ENCODE measurements at regions not wholly inside any gene's neighbourhood (a gene's known extent, or its start where the extent isn't known, plus 50 kb on each side); places are given as distances from the start of the nearest gene placed in this dataset.

DNA sequence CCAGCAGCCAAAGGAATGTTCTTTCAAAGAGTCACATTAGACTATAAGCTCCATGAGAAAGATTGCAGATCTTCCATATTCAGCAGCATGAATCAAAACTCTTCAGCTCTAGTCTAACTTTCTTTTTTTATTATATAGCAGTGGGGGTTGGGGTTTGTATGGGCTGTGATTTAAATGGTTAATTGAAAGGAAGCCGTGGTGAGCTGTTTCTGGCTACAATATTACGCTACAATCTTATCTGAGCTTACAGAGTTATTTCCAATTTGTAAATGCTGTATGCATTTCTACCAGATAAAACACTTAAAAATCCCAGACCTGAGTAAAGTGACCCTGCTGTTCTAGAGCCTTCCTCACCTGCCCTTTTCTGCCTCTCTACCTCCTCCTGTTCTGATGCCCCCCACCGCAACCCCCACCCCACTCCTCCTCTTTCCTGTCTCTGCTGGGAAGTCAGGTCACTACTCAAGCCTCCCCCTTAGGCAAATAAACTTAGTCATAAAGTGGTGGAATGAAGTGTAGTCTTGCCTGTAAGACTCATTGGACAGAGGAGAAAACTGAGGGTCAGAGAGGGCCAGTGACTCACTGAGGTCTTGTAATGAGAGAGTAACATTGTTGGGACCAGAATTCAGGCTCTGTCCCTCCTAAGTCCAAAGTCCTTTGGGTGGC, 1089.5 kb downstream of the BCL11B start:
- DNase-seq, result no peak

DNA sequence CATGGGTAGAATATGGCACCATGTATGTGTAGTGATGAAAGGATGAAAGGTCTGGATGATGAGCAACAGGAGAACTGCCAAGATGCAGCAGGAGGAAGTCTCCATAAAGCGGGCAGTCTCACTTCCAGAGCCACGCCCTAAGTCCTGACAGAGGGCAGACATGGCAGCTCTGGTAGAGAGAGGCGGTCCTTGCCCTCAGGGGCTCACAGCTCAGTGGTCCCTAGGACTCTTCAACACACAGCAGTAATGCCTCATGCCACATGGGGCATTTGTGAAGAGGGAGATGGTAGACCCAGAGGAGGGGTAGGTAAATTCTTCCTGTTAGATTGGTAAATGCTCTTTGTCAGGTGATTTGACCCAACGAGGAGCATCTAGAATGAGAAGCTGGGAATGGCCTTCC, 1088.4 kb downstream of the BCL11B start:
- no peak for DNase-seq

DNA sequence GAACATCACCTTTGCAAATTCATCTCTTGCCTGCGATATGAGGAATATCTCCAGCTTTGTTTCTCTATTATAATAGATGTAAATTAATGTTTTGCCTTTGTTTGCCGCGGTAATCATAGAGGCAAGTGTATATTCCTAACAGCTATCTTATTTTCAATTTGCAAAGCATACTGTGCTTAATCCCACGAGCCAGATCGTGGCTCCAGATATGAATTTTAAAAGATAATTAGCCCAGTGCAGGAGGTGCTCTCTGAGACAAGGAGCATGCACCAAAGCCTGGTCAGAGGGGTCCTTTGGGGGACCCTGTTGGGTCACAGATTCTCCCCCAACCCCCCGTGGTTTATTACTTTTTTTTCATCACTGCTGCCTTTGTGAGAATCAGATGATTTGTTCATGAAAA, 1087.5 kb downstream of the BCL11B start:
- no peak for DNase-seq

DNA sequence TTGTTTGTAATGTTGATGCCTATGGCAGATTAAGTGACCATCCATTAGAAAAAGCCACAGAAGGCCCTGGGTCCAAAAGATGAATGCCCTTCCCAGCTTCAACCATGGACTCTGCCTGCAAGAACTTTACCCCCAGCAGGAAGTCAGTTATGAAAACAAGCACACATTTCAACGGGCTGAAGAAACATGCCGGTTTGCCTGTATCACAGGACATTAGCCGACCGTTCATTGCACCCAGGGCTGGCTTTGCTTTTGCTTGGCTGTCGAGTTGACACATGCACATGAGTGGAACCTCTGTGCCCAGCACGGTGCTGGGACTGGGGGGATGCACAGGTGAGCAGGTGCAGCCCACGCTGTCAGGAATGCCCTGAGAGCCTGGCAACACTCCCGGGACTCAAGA, 1087.0 kb downstream of the BCL11B start:
- no peak for DNase-seq

- DNase-seq, result no peak
Measured at GRCh38 chr14:98186140-98186539, 1085.9 kb downstream of the BCL11B start.

- no peak for DNase-seq
Measured at GRCh38 chr14:98187281-98187680, 1084.7 kb downstream of the BCL11B start.

DNA sequence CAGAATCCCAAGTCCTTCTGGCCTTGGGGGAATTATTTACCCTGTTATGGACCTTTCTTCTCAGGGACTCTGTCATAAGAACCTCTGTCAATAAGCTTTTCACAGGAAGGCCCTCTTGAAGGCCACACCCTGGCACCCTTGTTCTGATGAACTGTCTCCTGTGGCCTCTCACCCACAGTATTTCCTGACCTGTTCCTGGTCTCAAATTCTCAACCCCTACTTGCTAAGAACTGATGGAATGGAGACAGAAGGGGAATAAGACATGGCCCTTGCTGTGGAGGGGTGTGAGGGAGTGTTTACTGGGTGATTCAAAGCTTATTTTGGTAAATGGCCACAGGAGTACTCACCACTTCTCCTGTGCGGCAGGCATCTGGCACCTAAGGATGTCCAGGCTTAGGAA, 1082.9 kb downstream of the BCL11B start:
- DNase-seq, result peak; percentile 45

- no peak for DNase-seq
Measured at GRCh38 chr14:98189511-98189910, 1082.5 kb downstream of the BCL11B start.

DNA sequence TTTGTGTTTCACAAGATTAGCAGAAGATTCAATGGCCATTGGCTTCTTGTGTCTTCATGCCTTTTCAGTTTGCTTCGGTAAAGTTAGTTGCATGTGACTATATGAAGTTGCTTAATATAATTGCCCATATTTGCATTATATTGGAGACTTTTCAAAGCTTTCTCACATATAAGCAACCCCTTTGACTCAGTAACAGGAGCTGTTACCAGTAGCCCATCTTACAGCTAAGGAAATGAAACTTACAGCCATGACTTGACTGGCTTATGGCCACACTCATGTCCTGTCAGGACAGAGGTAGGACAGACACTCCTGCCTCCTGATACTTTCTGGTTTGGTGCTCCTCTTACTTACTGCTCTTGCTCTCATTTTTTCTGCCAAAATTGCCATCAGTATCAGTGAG, 1082.1 kb downstream of the BCL11B start:
- DNase-seq, result no peak

GRCh38 chr14:98192946-98193345, 1079.1 kb downstream of the BCL11B start:
- DNase-seq, result no peak

- DNase-seq, result no peak
Measured at GRCh38 chr14:98194821-98195220, 1077.2 kb downstream of the BCL11B start.

GRCh38 chr14:98195256-98195655, 1076.7 kb downstream of the BCL11B start:
- DNase-seq, result no peak

DNA sequence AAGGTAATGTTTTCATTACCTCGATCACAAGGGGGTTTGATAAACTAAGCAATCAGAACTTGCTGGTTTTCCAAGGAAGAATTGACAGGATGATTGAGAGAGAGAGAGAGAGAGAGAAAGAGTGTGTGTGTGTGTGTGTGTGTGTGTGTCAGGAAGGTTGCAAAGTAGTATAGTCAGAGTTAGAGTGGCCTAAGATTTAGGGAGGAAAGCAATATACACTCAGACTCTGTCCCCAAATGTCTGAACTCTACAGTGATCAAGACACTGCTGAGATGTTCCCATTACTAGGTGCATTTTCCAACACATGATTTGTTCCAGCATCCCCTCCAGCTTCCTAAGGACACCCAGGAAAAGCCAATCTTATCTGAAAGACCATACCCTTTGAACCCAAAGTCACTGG, 1074.1 kb downstream of the BCL11B start:
- no peak for DNase-seq

DNA sequence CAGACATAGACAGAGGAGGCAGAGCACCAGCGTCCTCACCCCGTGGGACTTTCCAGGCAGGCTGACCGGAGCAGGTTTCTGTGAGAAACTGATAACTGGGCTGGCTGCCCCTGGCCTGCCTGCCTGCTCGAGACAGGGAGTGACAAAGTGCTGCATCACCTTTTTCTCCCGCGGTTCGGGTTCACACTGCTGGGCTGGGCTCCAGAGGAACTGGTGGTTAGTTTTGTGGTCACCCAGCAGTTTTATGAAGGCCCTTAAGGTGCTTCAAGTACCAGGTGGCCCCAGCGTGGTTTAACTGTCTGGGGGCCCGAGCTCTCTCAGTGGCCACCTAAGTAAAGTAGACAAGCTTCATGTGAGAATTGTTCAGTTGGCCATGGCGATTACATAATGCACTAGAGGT, 1073.6 kb downstream of the BCL11B start:
- DNase-seq, result no peak

- DNase-seq, result no peak
Measured at GRCh38 chr14:98200601-98201000, 1071.4 kb downstream of the BCL11B start.

DNA sequence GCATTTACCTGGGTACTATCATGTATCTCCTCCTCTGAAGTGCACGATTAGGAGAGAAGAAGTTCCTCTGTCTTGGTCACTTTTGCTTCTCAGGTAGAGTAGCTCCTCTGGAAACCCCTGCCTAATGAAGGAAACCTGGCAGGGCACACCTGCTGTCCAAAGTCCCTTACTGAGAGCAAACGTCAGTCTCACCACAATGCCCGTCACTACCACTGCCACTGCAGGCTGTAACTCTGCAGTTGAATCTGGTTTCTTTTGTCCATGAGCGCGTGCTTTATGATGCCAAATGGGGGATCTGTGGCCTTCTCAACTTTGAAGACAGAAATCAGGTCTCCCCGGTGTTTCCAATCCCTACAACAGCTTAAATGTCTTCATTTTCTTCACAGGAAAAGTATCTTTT, 1068.6 kb downstream of the BCL11B start:
- no peak for DNase-seq

- no peak for DNase-seq
Measured at GRCh38 chr14:98204139-98204538, 1067.9 kb downstream of the BCL11B start.

- no peak for DNase-seq
Measured at GRCh38 chr14:98207415-98207814, 1064.6 kb downstream of the BCL11B start.

- no peak for DNase-seq
Measured at GRCh38 chr14:98208211-98208611, 1063.8 kb downstream of the BCL11B start.

- no peak for DNase-seq
Measured at GRCh38 chr14:98208943-98209342, 1063.1 kb downstream of the BCL11B start.

GRCh38 chr14:98210045-98210672, 1061.8 kb downstream of the BCL11B start:
- DNase-seq, result no peak

- no peak for DNase-seq
Measured at GRCh38 chr14:98217530-98217929, 1054.5 kb downstream of the BCL11B start.

GRCh38 chr14:98218218-98218617, 1053.8 kb downstream of the BCL11B start:
- no peak for DNase-seq

DNA sequence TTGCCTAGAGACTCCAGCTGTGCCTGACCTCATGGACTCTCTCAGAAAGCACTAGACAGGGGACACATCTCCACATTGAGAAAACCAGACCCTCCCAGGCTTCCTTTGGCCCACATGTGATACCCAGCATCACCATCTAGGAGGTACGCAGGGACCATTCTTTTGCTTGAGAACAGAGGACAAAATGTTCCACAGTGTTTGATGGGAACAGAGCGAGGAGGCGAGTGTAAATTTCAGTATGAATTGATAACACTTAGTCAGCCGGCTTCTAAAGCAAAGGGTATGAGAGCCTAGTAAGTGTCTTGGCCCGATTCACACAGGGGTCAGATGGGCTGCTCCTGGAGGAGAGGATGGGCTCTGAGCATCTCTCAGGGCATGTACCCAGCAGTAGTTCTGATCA, 1052.4 kb downstream of the BCL11B start:
- no peak for DNase-seq

GRCh38 chr14:98223106-98223505, 1048.9 kb downstream of the BCL11B start:
- no peak for DNase-seq
